HTR-8/SVneo (cell line): ENCODE measurements at regions not wholly inside any gene's neighbourhood (a gene's known extent, or its start where the extent isn't known, plus 50 kb on each side); places are given as distances from the start of the nearest gene placed in this dataset.

Experiments
- DNase-seq: peaks from one replicate; pipeline ENCODE4 v3.0.0; 2011; ENCODE audit warnings: low spot score, mixed read lengths; ENCODE audit not compliant: insufficient read length
- FAIRE-seq: peaks from 2 replicates; lab custom pipeline; 2011; peaks lifted over from hg19 to GRCh38; lab: Jason Lieb, UNC

DNA sequence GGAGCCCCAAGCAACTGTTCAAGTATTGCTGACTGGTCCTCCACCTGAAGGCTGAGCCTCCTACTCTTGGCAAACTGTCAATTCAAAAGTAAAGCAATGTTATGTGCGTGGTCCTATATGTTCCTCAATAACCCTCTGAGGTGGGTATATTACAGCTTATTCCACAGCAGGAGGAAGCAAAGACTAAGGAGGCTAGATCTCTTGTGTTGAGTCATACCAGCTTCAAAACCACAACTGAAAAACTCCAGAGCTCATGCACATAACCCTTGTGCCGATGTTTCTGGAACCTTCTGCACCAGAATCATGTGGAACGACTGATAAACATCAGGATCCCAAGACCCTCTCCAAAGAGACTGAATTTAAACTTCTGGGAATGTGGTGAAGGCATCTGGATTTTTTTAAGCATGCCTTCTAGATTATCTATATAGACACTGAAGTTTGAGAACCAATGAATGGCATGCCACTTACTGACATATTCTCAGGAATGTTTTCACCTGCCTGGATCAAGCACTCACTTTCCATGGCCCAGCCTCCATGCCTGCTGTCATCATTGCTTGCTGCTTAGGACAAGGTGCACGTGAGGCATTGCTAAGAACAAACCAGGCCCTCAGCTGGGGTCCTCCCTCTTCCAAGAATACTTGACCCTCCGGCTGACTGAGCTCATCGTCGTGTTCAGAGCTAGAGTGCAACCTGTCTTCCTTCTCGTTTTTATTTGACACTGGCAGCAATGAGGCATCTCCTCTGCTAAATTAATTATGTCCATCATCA, 194.7 kb downstream of the BCL11B start:
- FAIRE-seq (no peak), DNase-seq (no peak)

DNA sequence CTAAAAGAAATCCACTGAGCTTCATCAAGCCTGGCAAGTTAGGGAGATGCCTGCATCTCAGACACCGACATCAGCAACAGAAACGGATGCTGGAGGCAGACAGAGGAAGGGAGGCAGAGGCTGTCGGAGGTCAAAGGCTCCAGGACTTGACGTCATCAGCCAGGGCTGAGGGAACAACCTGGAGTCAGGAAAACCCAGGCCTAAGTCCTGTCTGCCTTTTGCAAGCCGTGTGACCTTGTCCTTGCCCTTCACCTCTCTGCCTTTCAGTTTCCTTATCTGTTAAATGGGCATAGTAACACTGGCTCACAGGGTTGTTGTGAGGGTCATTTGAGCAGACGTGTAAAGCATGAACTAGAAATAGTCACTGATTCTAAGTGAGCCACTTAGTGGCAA, 194.2 kb downstream of the BCL11B start:
- FAIRE-seq, result no peak

DNA sequence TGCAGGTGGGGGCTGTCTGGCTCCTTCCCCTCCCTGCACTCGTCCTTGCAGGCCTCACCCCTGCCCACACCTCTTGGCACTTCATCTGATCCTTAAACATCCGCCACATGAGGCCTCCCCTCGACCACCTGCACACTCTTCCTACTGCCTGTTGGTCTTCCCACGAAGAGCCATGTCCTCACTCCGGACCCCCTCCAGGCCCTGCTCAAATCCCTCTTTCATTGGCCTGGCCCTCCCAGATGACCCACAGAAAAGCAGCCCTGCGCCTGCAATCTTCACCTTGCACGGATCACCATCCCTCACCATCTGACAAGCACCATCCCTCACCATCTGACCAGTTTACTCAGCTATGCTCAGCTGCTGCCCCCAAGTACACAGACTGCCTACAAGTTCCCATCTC, 193.6 kb downstream of the BCL11B start:
- no peak for FAIRE-seq
- DNase-seq, result no peak

More for the DNA sequence above, 194.2 kb downstream of the BCL11B start:
- DNase-seq, result no peak

DNA sequence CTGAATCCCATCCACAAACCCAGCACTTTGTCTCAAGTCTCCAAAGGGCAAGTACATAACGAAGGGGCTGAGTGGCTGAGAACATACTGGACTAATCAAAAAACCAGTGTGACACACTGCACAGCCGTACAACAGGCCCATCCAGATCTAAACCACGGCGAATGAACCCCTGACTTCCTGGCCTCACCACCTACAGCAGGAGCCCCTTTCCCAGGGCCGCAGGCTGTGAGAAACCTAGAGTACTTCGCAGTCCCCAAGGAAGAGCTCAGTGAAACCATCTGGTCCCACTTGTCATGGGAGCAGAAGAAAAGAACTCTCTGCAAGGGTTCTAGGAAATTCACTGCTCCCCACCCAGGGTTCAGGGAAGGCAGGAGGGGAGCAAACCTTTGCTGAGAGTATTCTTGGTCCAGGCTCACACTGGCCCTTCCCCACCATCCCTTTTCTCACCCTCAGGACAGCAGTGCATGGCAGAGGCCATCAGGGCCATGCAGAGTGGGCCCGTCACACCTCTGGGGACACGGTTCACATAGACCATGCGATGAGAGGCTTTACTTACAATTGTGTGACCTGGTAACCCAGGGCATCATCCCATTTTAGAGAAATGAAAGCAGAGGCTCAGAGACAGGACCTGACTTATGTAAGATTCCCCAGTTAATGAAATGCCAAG, 192.8 kb downstream of the BCL11B start:
- DNase-seq (no peak), FAIRE-seq (no peak)

DNA sequence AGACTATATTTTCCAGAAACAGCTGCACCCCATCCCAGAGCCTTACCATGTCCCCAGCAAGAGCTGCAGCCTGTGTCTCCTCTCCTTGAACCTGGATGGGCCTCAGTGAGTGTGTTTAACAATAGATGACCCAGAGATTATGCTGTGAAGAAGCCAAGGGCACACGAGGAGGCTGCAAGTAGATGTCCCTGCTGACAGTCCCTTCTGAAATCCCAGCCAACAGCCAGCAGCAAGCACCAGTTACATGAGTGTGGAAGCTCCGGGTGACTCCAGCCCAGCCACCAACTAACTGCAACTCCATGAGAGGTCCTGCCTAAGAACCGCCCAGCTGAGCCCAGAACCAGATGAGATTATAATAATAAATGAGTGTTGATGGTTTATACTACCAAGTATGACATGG, 191.7 kb downstream of the BCL11B start:
- FAIRE-seq (no peak), DNase-seq (no peak)

DNA sequence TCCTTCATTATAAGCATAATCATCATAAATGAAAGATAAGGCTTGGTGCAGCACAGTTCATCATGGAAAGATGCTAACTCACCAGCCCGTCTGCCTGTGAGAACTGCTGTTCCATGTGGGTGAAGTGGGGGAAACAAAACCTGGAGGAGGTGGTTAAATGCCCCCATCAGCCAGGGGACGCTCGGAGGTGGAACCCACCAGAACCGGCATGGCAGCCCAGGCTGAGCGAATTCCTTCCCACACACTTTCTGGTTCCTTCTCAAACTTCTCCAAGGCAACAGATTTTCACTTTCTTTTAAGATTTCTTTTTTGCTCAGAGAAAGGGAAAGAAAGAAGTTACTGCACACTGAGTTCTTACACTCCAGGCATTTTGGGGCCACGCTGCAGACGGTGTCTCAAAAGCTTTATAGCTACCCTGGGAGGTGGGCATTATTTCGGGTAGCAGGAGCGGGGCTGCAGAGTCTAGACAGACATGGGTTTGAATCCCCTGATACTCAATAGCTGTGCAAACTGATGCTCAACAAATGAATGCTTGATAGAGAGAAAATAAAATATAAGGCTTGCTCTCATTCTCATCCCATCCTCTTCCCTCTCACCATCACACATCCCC, 190.7 kb downstream of the BCL11B start:
- DNase-seq, result no peak
- no peak for FAIRE-seq

DNA sequence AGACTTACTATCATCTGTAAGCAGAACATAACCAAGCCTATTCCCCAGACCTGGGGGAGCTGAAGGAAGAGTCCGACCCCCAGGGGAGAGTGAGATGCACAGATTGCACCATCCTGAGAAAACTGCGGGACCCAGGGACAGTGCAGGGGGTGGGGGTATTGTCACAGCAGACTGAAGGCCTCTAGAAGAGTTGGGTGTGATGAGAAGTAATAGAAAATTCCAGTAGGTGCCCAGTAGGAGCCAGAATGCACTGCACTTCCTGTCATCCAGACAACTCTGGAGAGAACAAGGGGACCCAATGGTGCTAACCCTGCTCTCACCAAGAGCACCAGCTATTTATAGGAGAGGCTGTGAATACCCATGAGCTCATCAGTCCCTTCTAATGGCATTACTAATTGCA, 190.1 kb downstream of the BCL11B start:
- FAIRE-seq (no peak), DNase-seq (no peak)

DNA sequence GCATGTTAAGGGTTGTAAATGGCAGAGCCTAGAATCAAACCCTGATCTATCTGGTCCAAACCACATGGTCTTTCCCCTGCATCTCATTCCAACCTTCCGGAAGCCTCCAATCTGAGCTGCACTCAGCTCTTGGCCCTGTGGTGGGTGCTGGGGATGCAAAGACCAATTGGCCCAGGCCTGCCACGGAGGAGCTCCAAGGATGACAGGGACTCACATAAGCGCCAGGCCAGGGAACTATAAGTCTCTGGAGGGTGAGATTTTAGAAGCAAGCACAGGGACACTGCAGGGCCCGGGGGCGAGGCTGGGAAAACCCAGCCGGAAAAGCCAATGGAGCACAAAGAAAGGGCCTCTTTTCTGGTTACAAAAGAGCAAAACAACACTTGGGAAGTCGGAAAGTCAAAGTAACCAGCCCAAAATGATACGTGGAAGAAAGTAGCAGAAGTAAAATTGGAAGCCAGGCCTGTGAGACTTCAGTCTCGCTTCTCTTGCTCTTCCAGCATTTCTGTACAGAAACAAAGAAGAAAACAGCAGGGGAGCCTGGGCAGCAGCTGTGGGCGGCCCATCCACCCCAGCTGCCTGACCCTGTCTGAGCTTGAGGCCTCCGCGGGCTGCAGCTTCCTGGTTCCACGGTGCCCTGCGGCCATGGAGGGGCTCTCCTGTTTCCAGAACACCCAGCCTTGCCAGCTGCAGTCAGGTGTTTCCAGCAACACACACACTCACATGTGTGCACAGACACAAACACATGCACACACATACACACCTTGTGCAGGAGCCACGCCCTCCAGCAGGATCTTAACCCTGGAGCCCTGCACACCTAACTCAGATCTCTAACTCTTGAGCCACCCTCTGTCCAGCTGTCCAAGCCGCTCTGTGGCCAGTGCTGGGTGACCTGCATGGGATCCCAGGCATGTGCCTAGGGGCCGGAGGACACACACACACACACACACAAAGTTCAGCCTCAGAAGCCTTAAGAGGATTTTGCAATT, 178.2 kb downstream of the BCL11B start:
- FAIRE-seq (no peak), DNase-seq (no peak)

DNA sequence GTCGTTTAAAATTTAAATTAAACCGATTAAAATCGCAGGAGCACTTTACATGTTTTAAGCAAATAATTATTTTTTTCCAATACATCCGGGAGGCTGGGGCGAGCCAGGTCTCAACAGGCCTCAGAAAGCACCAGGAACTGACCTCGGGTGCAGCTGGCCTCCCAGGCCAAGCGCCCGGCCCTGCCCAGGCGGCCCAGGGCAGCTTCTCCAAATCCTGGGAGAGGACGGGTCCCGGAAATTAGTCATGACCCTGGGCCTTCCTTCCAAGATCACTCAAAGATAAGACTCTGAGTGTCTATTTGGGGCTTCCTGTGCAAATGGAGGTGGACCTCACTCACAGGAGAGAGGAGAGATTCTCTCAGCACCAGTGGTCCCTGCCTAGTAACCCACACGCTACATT, 177.1 kb downstream of the BCL11B start:
- FAIRE-seq, result no peak

DNA sequence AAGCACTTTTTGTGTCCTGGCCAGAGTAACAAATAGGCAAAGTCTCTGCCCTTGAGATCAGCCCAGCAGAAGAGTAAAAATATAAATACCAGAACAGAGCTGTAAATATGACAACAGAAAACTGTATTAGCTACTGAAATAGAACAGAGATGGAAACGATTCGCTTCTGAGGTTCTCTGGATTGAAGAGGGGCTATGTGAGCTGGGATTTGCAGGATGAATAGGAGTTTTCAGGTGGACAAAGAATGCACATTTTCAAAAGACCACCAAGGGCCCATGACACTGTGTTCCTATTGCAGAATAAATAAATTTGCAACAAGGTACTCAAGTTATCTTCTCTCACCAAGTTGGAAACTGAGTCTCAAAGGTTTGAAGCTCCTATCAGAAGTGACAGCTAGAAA, 176.6 kb downstream of the BCL11B start:
- no peak for FAIRE-seq
- no peak for DNase-seq

More for the DNA sequence above, 177.1 kb downstream of the BCL11B start:
- DNase-seq, result no peak

DNA sequence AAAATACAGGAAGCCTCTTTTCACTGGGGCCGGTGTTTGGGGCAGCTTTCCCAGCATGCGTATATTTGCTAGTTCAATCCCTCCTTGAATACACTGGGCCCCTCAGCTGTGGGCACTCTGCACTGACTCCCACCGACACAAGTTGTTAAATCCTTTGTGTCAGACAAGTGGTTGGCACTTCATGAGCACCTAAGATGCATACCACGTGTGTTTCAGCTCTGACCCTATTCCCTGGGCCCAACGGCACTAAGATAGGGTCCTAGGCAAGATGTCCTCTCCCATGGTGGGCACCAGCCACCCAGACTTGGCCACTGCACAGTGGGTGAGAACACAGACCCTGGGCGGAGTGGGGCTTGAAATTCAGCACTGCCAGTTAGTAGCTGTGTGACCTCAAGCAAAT, 173.8 kb downstream of the BCL11B start:
- FAIRE-seq (no peak), DNase-seq (no peak)

DNA sequence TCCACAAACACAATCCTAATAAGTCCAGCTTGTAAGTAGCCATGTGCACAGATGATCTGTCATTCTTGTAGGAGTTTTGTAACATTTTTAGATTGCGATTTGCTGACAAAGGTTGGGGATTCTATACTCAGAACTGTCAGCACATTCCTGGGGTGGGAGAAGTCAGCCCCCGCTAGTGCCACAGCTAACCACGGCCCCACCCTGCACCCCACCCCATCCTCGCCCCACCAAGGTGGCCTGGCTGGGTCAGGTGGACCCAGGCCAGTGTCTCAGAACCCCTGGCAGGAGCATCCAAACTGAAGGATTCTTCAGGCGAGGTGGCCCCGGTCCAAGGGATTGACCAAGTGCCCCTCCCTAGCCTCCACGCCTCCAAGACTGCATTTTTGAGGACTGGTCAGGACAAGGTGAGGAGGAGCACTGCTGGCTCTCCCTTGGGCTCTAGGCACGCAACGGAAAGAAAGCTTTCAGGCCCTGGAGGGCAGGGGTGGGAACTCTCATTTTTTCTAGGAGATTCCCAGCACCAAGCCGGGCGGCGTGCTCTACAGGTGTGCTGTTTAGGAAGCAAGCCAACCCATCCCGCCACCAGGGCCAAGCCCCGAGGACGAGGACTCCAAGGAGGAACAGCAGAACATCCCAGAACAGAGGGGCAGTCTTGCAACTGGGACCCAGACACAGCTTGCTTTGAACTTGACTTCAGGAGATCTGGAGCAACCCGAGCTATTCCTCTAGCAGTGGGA, 172.8 kb downstream of the BCL11B start:
- DNase-seq (no peak), FAIRE-seq (no peak)

DNA sequence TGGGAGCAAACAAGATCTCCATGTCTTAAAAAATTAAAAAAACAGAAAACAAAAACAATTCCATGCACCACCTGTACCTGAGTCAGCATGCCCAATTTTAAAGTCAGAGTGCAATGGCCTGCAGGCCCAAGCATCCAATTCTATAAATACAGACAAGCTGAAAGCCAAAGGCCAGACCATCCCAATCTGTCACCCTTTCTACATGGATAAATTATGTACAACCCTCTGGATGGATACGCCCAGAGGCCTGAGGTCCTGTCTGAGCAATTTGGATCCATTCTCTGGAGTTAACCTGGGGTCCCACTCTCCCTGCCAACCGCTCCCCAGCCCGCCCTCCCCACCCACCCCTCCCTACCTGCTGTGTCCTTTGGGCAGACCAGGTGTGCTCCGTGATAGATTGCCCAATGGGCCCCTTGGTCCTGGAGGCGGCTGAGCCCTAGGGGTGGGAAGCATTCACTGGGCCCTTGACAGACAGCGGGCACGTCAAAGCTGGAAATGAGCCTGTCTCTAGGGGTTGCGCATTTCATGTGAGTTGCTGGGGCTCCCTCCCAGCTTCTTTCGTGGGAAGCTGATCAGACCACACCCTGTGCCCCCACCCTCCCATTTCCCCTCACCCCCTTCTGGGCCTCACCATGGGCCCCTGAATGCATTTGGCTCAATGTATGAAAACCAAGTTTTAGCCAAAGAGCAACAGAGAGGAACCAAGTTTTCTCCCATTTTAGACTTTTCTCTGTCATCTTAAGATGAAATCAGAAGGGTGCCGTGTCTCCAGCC, 171.3 kb downstream of the BCL11B start:
- DNase-seq (no peak), FAIRE-seq (no peak)

DNA sequence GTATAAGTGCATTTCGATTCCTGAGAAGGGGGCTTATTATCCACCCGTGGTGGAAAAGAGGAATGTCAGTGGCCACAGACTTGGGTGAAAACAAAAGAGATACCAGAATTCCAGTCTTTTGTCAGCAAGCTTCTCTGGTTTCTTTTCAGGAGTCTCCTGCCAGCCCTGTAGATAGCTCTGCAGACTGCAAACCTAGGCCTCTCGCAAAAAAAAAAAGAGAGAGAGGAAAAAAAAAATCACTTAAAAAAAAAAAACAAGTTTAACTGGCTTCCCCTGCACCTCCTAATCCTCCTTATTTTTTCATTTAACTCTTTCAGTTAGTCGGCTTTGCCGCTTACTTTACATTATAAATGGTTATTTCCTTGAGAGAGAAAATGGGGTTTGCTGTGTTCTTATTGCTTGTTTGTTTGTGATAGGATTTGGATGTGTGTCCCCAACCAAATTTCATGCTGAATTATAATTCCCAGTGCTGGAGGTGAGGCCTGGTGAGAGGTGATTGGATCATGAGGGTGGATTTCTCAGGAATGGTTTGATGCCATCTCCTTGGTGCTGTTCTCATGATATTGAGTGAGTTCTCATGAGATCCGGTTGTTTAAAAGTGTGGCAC, 170.0 kb downstream of the BCL11B start:
- no peak for FAIRE-seq
- DNase-seq, result no peak

DNA sequence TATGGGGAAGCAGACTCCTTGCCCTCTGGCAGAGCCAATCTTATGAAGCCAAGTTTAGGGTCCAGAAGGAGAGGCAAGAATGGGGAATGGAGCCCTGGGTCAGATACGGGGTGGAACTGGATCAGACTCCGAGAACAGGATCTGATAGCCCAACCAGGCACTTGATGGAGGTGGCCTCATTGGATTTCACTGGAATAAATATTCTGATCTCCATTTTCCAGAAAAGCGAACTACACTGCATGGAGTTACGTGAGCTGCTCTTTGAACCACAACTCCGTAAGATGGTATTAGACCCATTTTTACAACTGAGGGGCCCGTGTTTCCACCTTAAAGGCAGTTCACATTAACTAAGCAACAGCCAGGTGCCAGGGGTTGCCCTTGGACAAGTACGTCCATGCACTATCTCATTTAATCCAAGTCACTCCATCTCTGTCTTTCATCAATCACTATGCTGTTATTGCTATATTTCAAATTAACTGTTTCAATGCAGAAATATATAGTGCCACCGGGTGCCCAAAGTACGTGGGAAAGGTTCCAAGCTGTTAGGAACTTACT, 155.2 kb downstream of the BCL11B start:
- DNase-seq, result no peak
- FAIRE-seq, result no peak

DNA sequence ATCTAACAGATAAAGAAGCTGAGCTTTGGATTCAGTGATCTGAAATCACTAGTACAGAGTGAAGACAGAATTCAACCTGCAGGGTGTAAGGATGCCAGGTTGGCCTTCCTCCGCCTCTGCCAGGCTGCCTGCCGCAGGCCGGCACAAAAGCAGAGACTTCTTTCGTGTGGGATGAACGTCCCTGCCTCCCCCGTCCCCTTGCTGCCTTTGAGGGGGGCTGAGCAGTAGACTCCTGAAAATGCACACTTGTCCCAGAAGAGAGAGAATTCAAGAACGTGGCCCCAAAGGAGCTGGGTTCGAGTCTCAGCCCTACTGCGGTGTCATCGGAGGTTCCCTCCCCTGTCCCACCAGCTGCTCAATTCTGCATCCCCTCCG, 154.3 kb downstream of the BCL11B start:
- no peak for DNase-seq
- no peak for FAIRE-seq

DNA sequence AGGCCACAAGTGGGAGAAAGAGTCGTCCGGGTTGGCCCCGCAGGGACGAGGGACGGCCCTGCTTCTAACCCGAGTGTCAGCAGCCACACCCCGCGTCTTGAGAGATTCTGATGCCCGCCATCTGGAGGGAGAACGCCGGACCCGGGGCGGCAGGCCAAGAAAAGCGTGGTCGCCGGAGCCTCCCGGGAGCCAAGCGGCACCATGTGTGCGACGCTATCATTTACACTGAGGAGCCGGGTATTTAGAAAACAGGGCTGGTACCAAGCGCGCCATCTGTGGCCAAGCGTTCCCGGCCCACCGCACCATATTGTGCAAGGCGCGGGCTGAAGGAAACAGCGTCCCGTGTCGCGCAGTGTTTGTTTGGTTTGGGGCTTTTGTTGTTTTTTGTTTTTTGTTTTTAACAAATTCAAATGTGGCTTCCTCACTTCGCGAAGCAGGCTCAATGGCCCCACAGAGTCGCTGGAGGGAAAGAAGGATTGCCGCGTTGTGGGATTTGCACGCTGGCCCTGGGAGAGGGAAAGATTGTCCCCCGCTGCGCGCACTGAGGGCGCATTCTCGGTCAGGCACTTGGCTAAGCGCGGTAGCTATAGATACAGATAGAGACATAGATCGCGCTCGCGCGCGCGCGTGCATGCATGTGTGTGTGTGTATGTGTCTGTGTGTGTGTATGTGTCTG, 153.8 kb downstream of the BCL11B start:
- no peak for FAIRE-seq

DNA sequence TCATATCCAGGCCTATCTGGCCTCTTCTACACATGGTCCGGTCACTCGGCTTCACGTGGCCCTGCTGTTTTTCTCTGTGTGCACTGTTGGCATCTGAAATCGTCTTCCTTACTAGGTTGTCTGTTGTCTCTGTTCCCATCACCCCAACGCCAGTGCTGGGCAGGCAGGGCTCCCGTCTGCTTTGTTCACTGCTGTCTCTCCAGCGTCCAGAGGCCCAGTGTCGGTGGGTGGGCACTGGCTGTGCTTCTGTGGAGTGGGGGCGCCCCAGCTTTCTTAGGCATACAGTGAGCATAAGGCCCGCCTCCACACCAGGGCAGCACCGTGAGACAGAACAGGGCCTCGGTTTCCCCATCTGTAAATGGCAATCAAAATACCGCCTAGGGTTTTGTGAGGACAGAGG, 153.1 kb downstream of the BCL11B start:
- DNase-seq (no peak), FAIRE-seq (no peak)

More for the DNA sequence above, 153.8 kb downstream of the BCL11B start:
- DNase-seq, result no peak
